ENCODE measurements at regions not wholly inside any gene's neighbourhood (a gene's known extent, or its start where the extent isn't known, plus 50 kb on each side); places are given as distances from the start of the nearest gene placed in this dataset.

DNA sequence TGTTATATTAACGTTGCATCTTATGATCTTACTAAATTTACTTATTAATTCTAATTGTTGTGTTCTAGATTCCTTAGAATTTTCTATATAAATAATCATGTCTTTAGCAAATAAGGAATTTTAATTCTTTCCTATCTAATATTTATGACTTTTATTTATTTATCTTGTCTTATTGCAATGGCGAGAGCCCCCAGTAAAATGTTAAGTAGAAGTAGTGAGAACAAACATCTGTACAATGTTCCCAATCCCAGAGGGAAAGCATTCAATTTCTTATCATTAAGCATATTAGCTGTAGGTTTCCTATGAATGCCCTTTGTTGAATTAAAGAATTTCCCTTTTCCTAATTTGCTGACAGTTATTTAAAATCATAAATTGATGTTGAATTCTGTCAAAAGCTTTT is 203.7 kb upstream of the OTX2 start:
- TF ChIP-seq POLR2A (IDR thresholded peaks at IDR 0.05; ENCODE audit: low read length) (no peak), GATA1 (IDR thresholded peaks at IDR 0.05; ENCODE audit: low read depth, low read length) (no peak)
